ENCODE measurements at regions not wholly inside any gene's neighbourhood (a gene's known extent, or its start where the extent isn't known, plus 50 kb on each side); places are given as distances from the start of the nearest gene placed in this dataset.

GRCh38 chrX:122363112-122363795 lies 820.8 kb upstream of the GRIA3 start:
- TF ChIP-seq RAD21 (IDR thresholded peaks at IDR 0.05; ENCODE audit: low read depth) = no peak
- TF ChIP-seq TEAD4 (IDR thresholded peaks at IDR 0.05) = no peak
- TF ChIP-seq EP300 (IDR thresholded peaks at IDR 0.05; ENCODE audit: borderline replicate concordance) = no peak
